ENCODE measurements at regions not wholly inside any gene's neighbourhood (a gene's known extent, or its start where the extent isn't known, plus 50 kb on each side); places are given as distances from the start of the nearest gene placed in this dataset.

- no peak for TF ChIP-seq EZH2phosphoT487 (IDR thresholded peaks at IDR 0.05; ENCODE audit: low read depth, severe bottlenecking, unreplicated experiment)
- no peak for TF ChIP-seq CTCF (IDR thresholded peaks at IDR 0.05; ENCODE audit: poor library complexity)
- no peak for TF ChIP-seq EZH2 (IDR thresholded peaks at IDR 0.05; ENCODE audit: borderline replicate concordance)
These were observed 703.6 kb upstream of the PITX2 start for GRCh38 chr4:111326450-111326849.
